ENCODE measurements at regions not wholly inside any gene's neighbourhood (a gene's known extent, or its start where the extent isn't known, plus 50 kb on each side); places are given as distances from the start of the nearest gene placed in this dataset.

DNA sequence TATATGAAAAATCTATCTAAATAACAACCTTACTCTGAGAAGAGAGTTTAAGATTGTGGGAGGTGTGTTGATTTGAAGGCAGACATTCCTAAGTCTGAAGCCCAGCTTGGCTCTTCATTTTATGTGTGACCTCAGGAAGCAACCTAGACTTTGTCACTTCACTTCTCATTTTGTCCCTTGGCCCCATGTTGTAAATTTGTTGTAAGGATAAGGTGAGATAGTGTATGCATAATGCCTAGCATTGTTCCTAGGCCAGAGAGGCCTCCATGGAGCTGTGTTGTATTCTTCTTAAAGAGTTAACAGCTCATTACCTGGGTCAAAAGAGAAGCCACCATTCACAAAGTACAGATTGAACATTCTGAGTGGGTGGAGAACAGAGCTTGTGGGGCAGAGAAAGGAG, 1084.4 kb upstream of the SLIT2 start:
- DNase-seq = no peak
- H3K9me3 Mint-ChIP-seq (ENCODE audit: unreplicated experiment) = peaks cover 10% of the 10 kb centered on the region
- CTCF ChIA-PET = interaction anchor here (0.6 kb wide), 1 partner anchor 1727 kb away, joined by 4 read pairs; no protein-coding TSS in a partner anchor
- no peaks in the 10 kb centered on the region for H3K27me3 ChIP-seq (replicated peaks; ENCODE audit: control insufficient read depth, insufficient read depth, low read length)
- H3K4me1 ChIP-seq = peaks cover 3% of the 10 kb centered on the region; the same call in 1 of the 2 replicates
- no peak overlapping the region for H3K4me3 Mint-ChIP-seq (ENCODE audit: unreplicated experiment)
- H3K9me3 ChIP-seq = no peaks in the 10 kb centered on the region
- POLR2A ChIA-PET = no interaction called here
- no peaks in the 10 kb centered on the region for H3K36me3 ChIP-seq (ENCODE audit: control insufficient read depth, insufficient read depth, low read length)
- H3K27me3 Mint-ChIP-seq (ENCODE audit: insufficient read depth, unreplicated experiment) = no peaks in the 10 kb centered on the region
- no peaks in the 10 kb centered on the region for H3K36me3 Mint-ChIP-seq (ENCODE audit: insufficient read depth, unreplicated experiment)
- intact Hi-C loops (cut with micrococcal nuclease; ENCODE audit: unreplicated experiment) = no loop called here
- H3K4me3 ChIP-seq (ENCODE audit: low read depth, low read length) = no peak overlapping the region
- no peaks in the 10 kb centered on the region for H3K4me1 Mint-ChIP-seq (ENCODE audit: low read depth, unreplicated experiment)
- TF ChIP-seq, protein P1, sequence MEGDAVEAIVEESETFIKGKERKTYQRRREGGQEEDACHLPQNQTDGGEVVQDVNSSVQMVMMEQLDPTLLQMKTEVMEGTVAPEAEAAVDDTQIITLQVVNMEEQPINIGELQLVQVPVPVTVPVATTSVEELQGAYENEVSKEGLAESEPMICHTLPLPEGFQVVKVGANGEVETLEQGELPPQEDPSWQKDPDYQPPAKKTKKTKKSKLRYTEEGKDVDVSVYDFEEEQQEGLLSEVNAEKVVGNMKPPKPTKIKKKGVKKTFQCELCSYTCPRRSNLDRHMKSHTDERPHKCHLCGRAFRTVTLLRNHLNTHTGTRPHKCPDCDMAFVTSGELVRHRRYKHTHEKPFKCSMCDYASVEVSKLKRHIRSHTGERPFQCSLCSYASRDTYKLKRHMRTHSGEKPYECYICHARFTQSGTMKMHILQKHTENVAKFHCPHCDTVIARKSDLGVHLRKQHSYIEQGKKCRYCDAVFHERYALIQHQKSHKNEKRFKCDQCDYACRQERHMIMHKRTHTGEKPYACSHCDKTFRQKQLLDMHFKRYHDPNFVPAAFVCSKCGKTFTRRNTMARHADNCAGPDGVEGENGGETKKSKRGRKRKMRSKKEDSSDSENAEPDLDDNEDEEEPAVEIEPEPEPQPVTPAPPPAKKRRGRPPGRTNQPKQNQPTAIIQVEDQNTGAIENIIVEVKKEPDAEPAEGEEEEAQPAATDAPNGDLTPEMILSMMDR (IDR thresholded peaks at IDR 0.05; ENCODE audit: insufficient read depth in 1 of 2, low read depth in 1 of 2, low read length in 1 of 2, severe bottlenecking in 1 of 2, unreplicated experiment in 1 of 2) = no peak
- no peak overlapping the region for H3K27ac Mint-ChIP-seq (ENCODE audit: unreplicated experiment)
- no TSS peak for BruUV-seq (replicated peaks)

DNA sequence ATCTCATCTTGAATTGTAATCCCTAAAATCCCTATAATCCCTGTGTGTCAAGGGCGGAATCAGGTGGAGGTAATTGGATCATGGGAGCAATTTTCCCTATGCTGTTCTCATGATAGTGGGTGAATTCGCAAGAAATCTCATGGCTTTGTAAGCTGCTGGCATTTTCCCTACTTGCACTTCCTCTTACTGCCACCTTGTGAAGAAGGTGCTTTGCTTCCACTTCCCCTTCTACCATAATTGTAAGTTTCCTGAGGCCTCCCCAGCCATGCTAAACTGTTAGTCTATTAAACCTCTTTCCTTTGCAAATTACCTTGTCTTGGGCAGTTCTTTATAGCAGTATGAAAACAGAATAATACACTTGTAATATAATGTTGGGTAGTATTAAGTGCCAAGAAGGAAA, 1087.4 kb upstream of the SLIT2 start:
- peaks cover 3% of the 10 kb centered on the region; the same call in 1 of the 2 replicates for H3K4me1 ChIP-seq
- intact Hi-C loops (cut with micrococcal nuclease; ENCODE audit: unreplicated experiment) = no loop called here
- no peaks in the 10 kb centered on the region for H3K27me3 Mint-ChIP-seq (ENCODE audit: insufficient read depth, unreplicated experiment)
- H3K27me3 ChIP-seq (replicated peaks; ENCODE audit: control insufficient read depth, insufficient read depth, low read length) = no peaks in the 10 kb centered on the region
- H3K4me1 Mint-ChIP-seq (ENCODE audit: low read depth, unreplicated experiment) = no peaks in the 10 kb centered on the region
- peaks cover 10% of the 10 kb centered on the region for H3K9me3 Mint-ChIP-seq (ENCODE audit: unreplicated experiment)
- H3K4me3 ChIP-seq (ENCODE audit: low read depth, low read length) = no peak overlapping the region
- H3K4me3 Mint-ChIP-seq (ENCODE audit: unreplicated experiment) = no peak overlapping the region
- ChIA-PET POLR2A (no interaction called here), CTCF (no interaction called here)
- TF ChIP-seq, protein P1 (IDR thresholded peaks at IDR 0.05; ENCODE audit: insufficient read depth in 1 of 2, low read depth in 1 of 2, low read length in 1 of 2, severe bottlenecking in 1 of 2, unreplicated experiment in 1 of 2) = no peak
- no peak for DNase-seq
- no peaks in the 10 kb centered on the region for H3K36me3 Mint-ChIP-seq (ENCODE audit: insufficient read depth, unreplicated experiment)
- no peak overlapping the region for H3K27ac Mint-ChIP-seq (ENCODE audit: unreplicated experiment)
- BruUV-seq (replicated peaks) = no TSS peak
- H3K9me3 ChIP-seq = no peaks in the 10 kb centered on the region
- no peaks in the 10 kb centered on the region for H3K36me3 ChIP-seq (ENCODE audit: control insufficient read depth, insufficient read depth, low read length)

DNA sequence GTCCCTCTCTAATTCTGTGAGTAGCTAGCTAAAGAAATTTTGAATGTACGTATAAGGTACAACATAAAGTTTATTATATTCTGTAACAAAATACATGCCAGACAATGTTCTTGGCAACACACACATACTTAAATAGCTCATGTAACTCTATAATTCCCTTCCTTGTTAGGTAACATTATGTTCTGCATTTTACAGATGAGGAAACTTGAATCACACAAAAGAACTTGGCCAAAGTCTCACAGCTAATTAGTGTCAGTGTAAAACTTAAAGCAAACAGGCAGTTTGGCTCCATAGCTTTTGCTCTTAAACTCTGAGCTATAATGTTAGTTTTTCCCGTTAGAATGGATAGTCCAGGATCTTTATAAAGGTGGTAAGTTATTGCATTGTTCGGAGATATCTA, 1091.8 kb upstream of the SLIT2 start:
- TF ChIP-seq, protein P1 (IDR thresholded peaks at IDR 0.05; ENCODE audit: insufficient read depth in 1 of 2, low read depth in 1 of 2, low read length in 1 of 2, severe bottlenecking in 1 of 2, unreplicated experiment in 1 of 2) = no peak

More for the DNA sequence above, 1091.8 kb upstream of the SLIT2 start:
- CTCF ChIA-PET = no interaction called here
- POLR2A ChIA-PET = no interaction called here
- H3K36me3 ChIP-seq (ENCODE audit: control insufficient read depth, insufficient read depth, low read length) = no peaks in the 10 kb centered on the region
- no TSS peak for BruUV-seq (replicated peaks)
- Mint-ChIP-seq H3K36me3 (ENCODE audit: insufficient read depth, unreplicated experiment) (no peaks in the 10 kb centered on the region), H3K27me3 (ENCODE audit: insufficient read depth, unreplicated experiment) (no peaks in the 10 kb centered on the region), H3K27ac (ENCODE audit: unreplicated experiment) (no peak overlapping the region), H3K4me3 (ENCODE audit: unreplicated experiment) (no peak overlapping the region), H3K4me1 (ENCODE audit: low read depth, unreplicated experiment) (no peaks in the 10 kb centered on the region), H3K9me3 (ENCODE audit: unreplicated experiment) (peaks cover 18% of the 10 kb centered on the region)
- peaks cover 8% of the 10 kb centered on the region for H3K9me3 ChIP-seq
- no peak for DNase-seq
- no peak overlapping the region for H3K4me3 ChIP-seq (ENCODE audit: low read depth, low read length)
- H3K4me1 ChIP-seq = no peaks in the 10 kb centered on the region
- intact Hi-C loops (cut with micrococcal nuclease; ENCODE audit: unreplicated experiment) = no loop called here
- H3K27me3 ChIP-seq (replicated peaks; ENCODE audit: control insufficient read depth, insufficient read depth, low read length) = no peaks in the 10 kb centered on the region

Measured in Caco-2 (cell line).